H1 (cell line): ENCODE measurements at regions not wholly inside any gene's neighbourhood (a gene's known extent, or its start where the extent isn't known, plus 50 kb on each side); places are given as distances from the start of the nearest gene placed in this dataset.

ENCODE experiments used
- CTCF ChIA-PET: fragments of 300-600 bp; sonication (Branson Sonifier 250); formaldehyde crosslinking; loops from one replicate; lab custom pipeline; 2021; ENCODE audit not compliant: partially characterized antibody; lab: Charles Lee
- POLR2A ChIA-PET: fragments of 300-600 bp; sonication (Branson Sonifier 250); formaldehyde crosslinking; loops from one replicate; lab custom pipeline; 2021; ENCODE audit warnings: inconsistent platforms; ENCODE audit not compliant: partially characterized antibody; lab: Charles Lee
- DNase-seq, 2 experiments: peaks; one replicate each; pipeline versions ENCODE4 v3.0.0 to v3.0.0-alpha.2; 2010 to 2022; ENCODE audit warnings: low spot score in 2 of 2, low read depth in 1 of 2, mixed read lengths in 1 of 2
- FAIRE-seq: peaks from 2 replicates; lab custom pipeline; 2011; peaks lifted over from hg19 to GRCh38; lab: Jason Lieb, UNC
- H2AFZ ChIP-seq: 2 replicates; pipeline ENCODE4 v1.8.1; 2012; ENCODE audit warnings: low read length, inconsistent platforms
- H2AK5ac ChIP-seq: 2 replicates; pipeline ENCODE4 v1.6.1; 2013; ENCODE audit warnings: low read depth, low read length
- H2BK120ac ChIP-seq: replicated peaks from 2 replicates; pipeline ENCODE3; 2013; ENCODE audit warnings: low read depth, low read length, inconsistent platforms
- H2BK12ac ChIP-seq: 2 replicates; pipeline ENCODE4 v1.6.1; 2013; ENCODE audit warnings: low read depth, low read length
- H2BK15ac ChIP-seq: 2 replicates; pipeline ENCODE4 v1.6.1; 2013; ENCODE audit warnings: low read length
- H2BK20ac ChIP-seq: 2 replicates; pipeline ENCODE4 v1.6.1; 2013; ENCODE audit warnings: low read length
- H2BK5ac ChIP-seq: 2 replicates; pipeline ENCODE4 v1.6.1; 2013; ENCODE audit warnings: low read depth, low read length
- H3K14ac ChIP-seq: 2 replicates; pipeline ENCODE4 v1.6.1; 2013; ENCODE audit warnings: inconsistent platforms; ENCODE audit not compliant: insufficient read length
- H3K18ac ChIP-seq: 2 replicates; pipeline ENCODE4 v1.6.1; 2013; ENCODE audit warnings: low read length; ENCODE audit errors: extremely low read depth
- H3K23ac ChIP-seq: 2 replicates; pipeline ENCODE4 v1.6.1; 2013; ENCODE audit warnings: inconsistent platforms; ENCODE audit not compliant: insufficient read length
- H3K23me2 ChIP-seq: 2 replicates; pipeline ENCODE4 v1.6.1; 2013; ENCODE audit warnings: low read depth, low read length
- H3K27ac ChIP-seq: 2 replicates; pipeline ENCODE4 v1.6.1; 2011; ENCODE audit warnings: low read depth, low read length, inconsistent platforms
- H3K27me3 ChIP-seq, 4 experiments: replicated peaks in 1 of 4; 1 replicate in 1 of 4; 2 replicates in 3 of 4; pipeline versions ENCODE4 v1.6.1 to v1.8.1; 2011 to 2013; ENCODE audit warnings: low read length in 3 of 4, mild to moderate bottlenecking in 3 of 4, inconsistent platforms in 2 of 4, mixed read lengths in 2 of 4, moderate library complexity in 1 of 4; ENCODE audit not compliant: control insufficient read depth in 3 of 4, insufficient read depth in 3 of 4; ENCODE audit errors: extremely low read depth in 1 of 4
- H3K36me3 ChIP-seq, 4 experiments: 2 replicates each; pipeline versions ENCODE4 v1.6.1 to v1.8.1; 2011 to 2013; ENCODE audit warnings: mild to moderate bottlenecking in 4 of 4, low read length in 3 of 4, moderate library complexity in 2 of 4, control low read depth in 1 of 4, inconsistent platforms in 1 of 4; ENCODE audit not compliant: insufficient read depth in 4 of 4, control insufficient read depth in 2 of 4
- H3K4ac ChIP-seq: replicated peaks from 2 replicates; pipeline ENCODE3; 2013; ENCODE audit warnings: low read length, low read depth, mixed read lengths, inconsistent platforms; ENCODE audit not compliant: insufficient read length
- H3K4me1 ChIP-seq, 4 experiments: replicated peaks in 1 of 4; 1 replicate in 1 of 4; 2 replicates in 3 of 4; pipeline versions ENCODE4 v1.6.1 to v1.8.1; 2011 to 2013; ENCODE audit warnings: low read length in 3 of 4, inconsistent platforms in 2 of 4, mixed read lengths in 1 of 4; ENCODE audit not compliant: insufficient read depth in 4 of 4, control insufficient read depth in 3 of 4
- H3K4me2 ChIP-seq, 2 experiments: 2 replicates each; pipeline versions ENCODE4 v1.6.1 to v1.8.1; 2011 to 2013; ENCODE audit warnings: low read depth in 2 of 2, low read length in 2 of 2, control low read depth in 1 of 2, inconsistent platforms in 1 of 2, mild to moderate bottlenecking in 1 of 2; ENCODE audit not compliant: insufficient read depth in 1 of 2
- H3K4me3 ChIP-seq, 4 experiments: fragments of 200-600, 300-600 bp in 1 of 4; sonication (generic), shearing (Covaris generic), sonication (Bioruptor Twin) in 1 of 4; 2 replicates each; pipeline versions ENCODE4 v1.5.1 to v1.8.1; 2011 to 2016; ENCODE audit warnings: low read length in 4 of 4, low read depth in 3 of 4, control low read depth in 2 of 4, inconsistent platforms in 2 of 4, mild to moderate bottlenecking in 2 of 4, mixed read lengths in 1 of 4, moderate library complexity in 1 of 4; ENCODE audit not compliant: insufficient read depth in 2 of 4; ENCODE audit errors: extremely low read depth in 1 of 4
- H3K56ac ChIP-seq: replicated peaks from 2 replicates; pipeline ENCODE3; 2013; ENCODE audit warnings: low read depth, mild to moderate bottlenecking, mixed read lengths, low read length, inconsistent platforms; ENCODE audit not compliant: insufficient read length
- H3K79me1 ChIP-seq: 2 replicates; pipeline ENCODE4 v1.6.1; 2013; ENCODE audit warnings: low read depth, low read length, control low read depth
- H3K79me2 ChIP-seq, 2 experiments: 2 replicates each; pipeline versions ENCODE4 v1.6.1 to v1.8.1; 2012 to 2013; ENCODE audit warnings: low read length in 2 of 2, mild to moderate bottlenecking in 2 of 2, inconsistent platforms in 1 of 2; ENCODE audit not compliant: insufficient read depth in 2 of 2, control insufficient read depth in 1 of 2
- H3K9ac ChIP-seq, 4 experiments: replicated peaks in 1 of 4; 1 replicate in 1 of 4; 2 replicates in 3 of 4; pipeline versions ENCODE4 v1.6.1 to v1.8.1; 2011 to 2013; ENCODE audit warnings: low read depth in 3 of 4, low read length in 3 of 4, control low read depth in 2 of 4, mild to moderate bottlenecking in 2 of 4, moderate library complexity in 2 of 4, inconsistent platforms in 1 of 4; ENCODE audit errors: extremely low read depth in 1 of 4
- H3K9me3 ChIP-seq, 2 experiments: 2 replicates each; pipeline versions ENCODE4 v1.6.1 to v1.8.1; 2012 to 2013; ENCODE audit warnings: mild to moderate bottlenecking in 2 of 2, moderate library complexity in 2 of 2, control low read depth in 1 of 2, inconsistent platforms in 1 of 2, low read depth in 1 of 2, low read length in 1 of 2, mixed read lengths in 1 of 2; ENCODE audit not compliant: insufficient read depth in 2 of 2
- H4K20me1 ChIP-seq, 2 experiments: replicated peaks in 1 of 2; 2 replicates each; pipeline versions ENCODE3 to v1.8.1; 2011 to 2013; ENCODE audit warnings: inconsistent platforms in 2 of 2, low read length in 2 of 2, mild to moderate bottlenecking in 1 of 2; ENCODE audit not compliant: insufficient read depth in 2 of 2, control insufficient read depth in 1 of 2
- H4K5ac ChIP-seq: 2 replicates; pipeline ENCODE4 v1.6.1; 2013; ENCODE audit warnings: low read length, low read depth, mixed read lengths, inconsistent platforms; ENCODE audit not compliant: insufficient read length
- H4K8ac ChIP-seq: 2 replicates; pipeline ENCODE4 v1.8.0; 2013; ENCODE audit warnings: mild to moderate bottlenecking, moderate library complexity, low read length, inconsistent platforms; ENCODE audit not compliant: insufficient read depth; ENCODE audit errors: extremely low read depth
- H4K91ac ChIP-seq: replicated peaks from 2 replicates; pipeline ENCODE3; 2013; ENCODE audit warnings: low read length, mixed read lengths, inconsistent platforms; ENCODE audit not compliant: insufficient read length
- ASH2L ChIP-seq: fragments of 200-600, 300-600 bp; sonication (generic); IDR thresholded peaks from one replicate; pipeline ENCODE4 v1.7.1; 2017; ENCODE audit warnings: low read length
- BRCA1 ChIP-seq: IDR thresholded peaks from 2 replicates; pipeline ENCODE4 v1.6.1; 2012; ENCODE audit warnings: low read depth, low read length, improper control_type of control experiment
- CBX5 ChIP-seq: fragments of 300-800, 300-1000 bp; sonication (generic); IDR thresholded peaks from 2 replicates; pipeline ENCODE4 v1.7.1; 2016; ENCODE audit warnings: antibody characterized with exemption, low read length, low read depth
- CREB1 ChIP-seq: IDR thresholded peaks from 2 replicates; pipeline ENCODE4 v1.6.1; 2012; ENCODE audit warnings: inconsistent platforms
- CTCF ChIP-seq, 3 experiments: IDR thresholded peaks; 1 replicate in 2 of 3; 2 replicates in 1 of 3; pipeline versions ENCODE4 v1.5.1 to v1.6.1; 2011; ENCODE audit warnings: low read length in 3 of 3, mild to moderate bottlenecking in 3 of 3, inconsistent platforms in 2 of 3, low read depth in 1 of 3, moderate library complexity in 1 of 3; ENCODE audit not compliant: insufficient read depth in 1 of 3; ENCODE audit errors: control extremely low read depth in 1 of 3
- FOSL1 ChIP-seq: IDR thresholded peaks from 2 replicates; pipeline ENCODE4 v1.6.1; 2011; ENCODE audit warnings: mild to moderate bottlenecking, low read depth, low read length, moderate library complexity; ENCODE audit not compliant: insufficient read depth
- GABPA ChIP-seq: IDR thresholded peaks from 2 replicates; pipeline ENCODE4 v1.6.1; 2011; ENCODE audit warnings: mild to moderate bottlenecking, low read length, moderate library complexity, borderline replicate concordance; ENCODE audit not compliant: insufficient read depth
- RXRA ChIP-seq: IDR thresholded peaks from 2 replicates; pipeline ENCODE4 v1.6.1; 2011; ENCODE audit warnings: low read depth, mild to moderate bottlenecking, low read length, moderate library complexity; ENCODE audit not compliant: insufficient read depth
- TAF1 ChIP-seq: IDR thresholded peaks from 2 replicates; pipeline ENCODE4 v1.6.1; 2011; ENCODE audit warnings: mild to moderate bottlenecking, low read depth, low read length
- TCF12 ChIP-seq: IDR thresholded peaks from 2 replicates; pipeline ENCODE4 v1.6.1; 2011; ENCODE audit warnings: low read depth, mild to moderate bottlenecking, low read length
- WGBS, 2 experiments: shearing (Covaris generic) in 1 of 2; methylation state at CpG; one replicate each; pipeline versions ENCODE4 v1.1.6 to v1.1.7; 2013 to 2015; ENCODE audit warnings: low lambda C conversion rate in 2 of 2, mixed read lengths in 2 of 2, inconsistent platforms in 1 of 2, low coverage in 1 of 2, missing lambda C conversion rate in 1 of 2; ENCODE audit not compliant: insufficient replicate concordance in 2 of 2, insufficient coverage in 1 of 2, insufficient read length in 1 of 2; ENCODE audit errors: extremely low coverage in 1 of 2, missing lambda C conversion rate in 1 of 2; 5-methylcytosine and 5-hydroxymethylcytosine counted together

- no peak for FAIRE-seq
- H2BK120ac ChIP-seq: no peak overlapping the region
- TF ChIP-seq CTCF (IDR thresholded peaks at IDR 0.05; ENCODE audit: control extremely low read depth in 1 of 3, insufficient read depth in 1 of 3, low read depth in 1 of 3, low read length in 3 of 3) (no peak), GABPA (no peak), ASH2L (no peak), TAF1 (no peak), FOSL1 (no peak), CREB1 (no peak), RXRA (no peak), BRCA1 (no peak), CBX5 (no peak), TCF12 (no peak)
Measured at GRCh38 chr1:73044241-73045036, 762.1 kb upstream of the NEGR1 start.

More at GRCh38 chr1:73044241-73045036, 762.1 kb upstream of the NEGR1 start:
- Histone ChIP-seq H4K8ac (no peak overlapping the region), H3K36me3 (no peaks in the 10 kb centered on the region), H3K56ac (no peak overlapping the region), H3K14ac (no peak overlapping the region), H2AFZ (0 out of 2 replicates have a peak overlapping the region, but pooled peaks have one; percentile 40), H2BK20ac (peak overlapping the region; percentile 93; the same call in 1 of the 2 replicates), H3K79me1 (no peaks in the 10 kb centered on the region), H4K20me1 (no peaks in the 10 kb centered on the region), H3K18ac (0 out of 2 replicates have a peak overlapping the region, but pooled peaks have one; percentile 20), H4K91ac (peak overlapping the region; percentile 8), H3K79me2 (no peaks in the 10 kb centered on the region), H3K4me3 (no peak overlapping the region), H3K9me3 (no peaks in the 10 kb centered on the region), H3K9ac (no peak overlapping the region), H2AK5ac (no peak overlapping the region), H3K27ac (no peak overlapping the region), H3K4me2 (no peak overlapping the region), H2BK5ac (peak overlapping the region; percentile 52; the same call in 1 of the 2 replicates), H4K5ac (no peak overlapping the region), H3K27me3 (no peaks in the 10 kb centered on the region), H3K23me2 (no peaks in the 10 kb centered on the region), H3K23ac (no peak overlapping the region), H2BK12ac (no peak overlapping the region), H3K4ac (no peak overlapping the region), H3K4me1 (no peaks in the 10 kb centered on the region), H2BK15ac (peak overlapping the region; percentile 8; the same call in 1 of the 2 replicates)
- CTCF ChIA-PET: interaction anchor here (1.1 to 1.4 kb wide), 3 partner anchors 11 to 320 kb away, joined by 3 to 5 read pairs (median 4); no protein-coding TSS in a partner anchor
- no peak for DNase-seq
- POLR2A ChIA-PET: interaction anchor here (0.6 to 1.0 kb wide), 2 partner anchors 11 to 152 kb away, joined by 3 to 4 read pairs; no protein-coding TSS in a partner anchor
- 93% methylated on average over 4 of the region's 4 CpGs; no CpG with 5 or more reads in 1 of the 2 experiments for WGBS, 2 experiments
